ENCODE measurements at regions not wholly inside any gene's neighbourhood (a gene's known extent, or its start where the extent isn't known, plus 50 kb on each side); places are given as distances from the start of the nearest gene placed in this dataset.
A peak's percentile ranks its signal among the peaks of the same experiment; 100 is the strongest.
"Not testable (repeated sequence)": the region's sequence is repeated elsewhere in the genome, so short reads cannot be mapped to it uniquely, and the experiment has no call there.

- DNase-seq; intact Hi-C loops (cut with DNase I): not testable (repeated sequence)
These were observed 330.1 kb downstream of the SPATA31A6 start for GRCh38 chr9:42513535-42513934.

GRCh38 chr9:42534325-42534983 is 351.0 kb downstream of the SPATA31A6 start:
- peak in 1 of 42 donors; percentile 18 for DNase-seq
- intact Hi-C loops (cut with DNase I) = not testable (repeated sequence)

- peak in 35 of 42 donors; percentile 1 to 71 (median 26) for DNase-seq
- intact Hi-C loops (cut with DNase I) = not testable (repeated sequence)
These were observed 351.5 kb downstream of the SPATA31A6 start for GRCh38 chr9:42534984-42535325.

GRCh38 chr9:42550789-42551357 is 367.4 kb downstream of the SPATA31A6 start:
- peak in 10 of 42 donors; percentile 0 to 39 (median 10) for DNase-seq
- intact Hi-C loops (cut with DNase I) = not testable (repeated sequence)

GRCh38 chr9:42568530-42568929 is 385.1 kb downstream of the SPATA31A6 start:
- intact Hi-C loops (cut with DNase I) = not testable (repeated sequence)
- DNase-seq = peak in 12 of 42 donors; percentile 3 to 62 (median 32)

GRCh38 chr9:42568942-42569556 is 385.6 kb downstream of the SPATA31A6 start:
- peak in 25 of 42 donors; percentile 3 to 51 (median 14) for DNase-seq
- intact Hi-C loops (cut with DNase I) = not testable (repeated sequence)

GRCh38 chr9:42577851-42578250 is 394.4 kb downstream of the SPATA31A6 start:
- intact Hi-C loops (cut with DNase I) = not testable (repeated sequence)
- peak in 4 of 42 donors; percentile 0 to 32 (median 10) for DNase-seq

Data from head of caudate nucleus (tissue), 42 donors.